ENCODE measurements at regions not wholly inside any gene's neighbourhood (a gene's known extent, or its start where the extent isn't known, plus 50 kb on each side); places are given as distances from the start of the nearest gene placed in this dataset.

DNA sequence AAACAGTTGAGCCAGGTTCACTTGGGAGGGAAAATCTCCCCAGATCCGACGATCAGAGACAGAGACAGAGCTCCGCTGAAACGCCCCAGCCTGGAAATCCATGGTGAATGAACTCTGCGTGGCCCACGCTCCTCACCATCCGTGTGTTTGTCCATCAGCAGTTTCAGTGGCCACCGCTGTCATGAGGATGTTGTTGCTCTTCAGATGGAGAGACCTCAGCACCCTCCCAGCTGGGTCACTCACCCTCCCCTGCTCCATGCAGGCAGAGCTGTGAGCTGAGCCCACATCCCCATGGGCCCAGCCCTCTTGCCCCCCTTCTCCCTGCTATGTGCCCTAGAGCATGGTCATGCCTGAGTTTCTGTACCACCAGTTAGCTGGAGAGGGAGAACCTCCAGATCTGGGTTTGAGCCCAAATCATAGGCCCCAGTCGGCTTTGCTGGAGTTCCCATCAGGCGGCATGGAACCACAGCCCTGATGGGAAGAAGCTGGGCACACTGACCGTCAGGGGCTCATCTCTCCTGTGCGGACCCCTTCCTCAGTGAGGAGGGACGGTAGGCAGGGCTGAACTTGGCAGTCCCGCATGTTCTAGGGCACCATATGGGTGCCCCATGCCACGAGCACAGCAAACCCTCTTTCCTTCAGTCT, 154.4 kb upstream of the COL5A1 start:
- Histone ChIP-seq H3K27ac (no peak overlapping the region), H3K4me1 (peaks cover 0 to 4% (median 0%) of the 10 kb centered on the region in 4 donors), H3K27me3 (no peaks in the 10 kb centered on the region), H3K4me3 (no peak overlapping the region), H3K9me3 (no peaks in the 10 kb centered on the region), H3K36me3 (no peaks in the 10 kb centered on the region)
- TF ChIP-seq, protein P1, sequence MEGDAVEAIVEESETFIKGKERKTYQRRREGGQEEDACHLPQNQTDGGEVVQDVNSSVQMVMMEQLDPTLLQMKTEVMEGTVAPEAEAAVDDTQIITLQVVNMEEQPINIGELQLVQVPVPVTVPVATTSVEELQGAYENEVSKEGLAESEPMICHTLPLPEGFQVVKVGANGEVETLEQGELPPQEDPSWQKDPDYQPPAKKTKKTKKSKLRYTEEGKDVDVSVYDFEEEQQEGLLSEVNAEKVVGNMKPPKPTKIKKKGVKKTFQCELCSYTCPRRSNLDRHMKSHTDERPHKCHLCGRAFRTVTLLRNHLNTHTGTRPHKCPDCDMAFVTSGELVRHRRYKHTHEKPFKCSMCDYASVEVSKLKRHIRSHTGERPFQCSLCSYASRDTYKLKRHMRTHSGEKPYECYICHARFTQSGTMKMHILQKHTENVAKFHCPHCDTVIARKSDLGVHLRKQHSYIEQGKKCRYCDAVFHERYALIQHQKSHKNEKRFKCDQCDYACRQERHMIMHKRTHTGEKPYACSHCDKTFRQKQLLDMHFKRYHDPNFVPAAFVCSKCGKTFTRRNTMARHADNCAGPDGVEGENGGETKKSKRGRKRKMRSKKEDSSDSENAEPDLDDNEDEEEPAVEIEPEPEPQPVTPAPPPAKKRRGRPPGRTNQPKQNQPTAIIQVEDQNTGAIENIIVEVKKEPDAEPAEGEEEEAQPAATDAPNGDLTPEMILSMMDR (IDR thresholded peaks at IDR 0.05) = no peak
- TF ChIP-seq POLR2A (IDR thresholded peaks at IDR 0.05) = no peak
- no peak for TF ChIP-seq EP300 (IDR thresholded peaks at IDR 0.05)
- 94% methylated on average over 12 to 14 of the region's 15 CpGs for WGBS, 2 donors
- DNase-seq (ENCODE audit: low spot score in 2 of 2) = peak in 1 of 2 donors; percentile 1

DNA sequence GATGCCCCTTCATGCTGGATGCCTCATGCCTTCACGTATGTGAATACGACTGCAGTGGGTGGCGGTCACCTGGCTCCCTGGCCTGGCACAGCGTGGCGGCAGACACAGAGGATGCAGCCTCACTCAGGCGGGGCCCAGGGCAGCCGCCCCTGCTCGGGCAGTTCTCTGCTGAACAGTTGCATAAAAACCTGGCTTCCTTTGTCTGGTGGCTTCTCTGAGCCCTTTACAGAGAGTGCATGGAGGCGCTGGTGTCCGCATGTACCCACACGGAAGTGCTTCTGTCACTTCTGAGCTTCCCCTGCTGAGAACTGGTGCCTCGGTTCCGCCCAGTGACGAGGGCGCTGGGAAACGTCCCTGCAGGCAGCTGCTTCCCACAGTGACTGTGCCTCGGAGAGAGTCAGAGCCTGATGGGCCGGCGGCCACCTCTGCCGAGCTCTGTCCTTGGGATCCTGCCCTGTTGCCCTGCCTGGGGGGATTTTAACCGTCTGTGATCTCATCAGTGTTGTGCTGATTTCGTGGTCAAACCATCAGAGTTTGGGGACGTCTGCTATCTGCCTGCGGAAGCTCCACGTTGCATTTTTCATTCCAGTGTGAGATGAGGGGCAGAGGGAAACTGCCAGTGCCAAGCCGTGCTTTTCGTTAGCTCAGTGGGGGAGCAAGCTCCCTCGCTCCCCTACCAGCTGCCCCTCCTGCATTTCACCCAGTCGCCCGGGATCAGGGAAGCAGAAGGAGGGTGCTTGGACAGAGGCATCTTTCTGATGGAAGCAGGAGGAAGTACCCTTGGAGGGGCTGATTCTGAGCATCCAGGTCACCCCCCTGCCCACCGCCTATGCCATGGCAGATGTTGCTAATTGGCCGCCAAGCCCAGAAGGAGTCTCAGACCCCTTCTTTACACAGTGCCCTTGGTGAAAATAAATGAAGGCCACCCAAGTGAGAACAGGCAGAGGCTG, 153.0 kb upstream of the COL5A1 start:
- H3K9me3 ChIP-seq = no peaks in the 10 kb centered on the region
- WGBS, 2 donors = 59 to 65% methylated on average over 25 to 28 of the region's 32 CpGs
- H3K4me1 ChIP-seq = peaks cover 0 to 11% (median 0%) of the 10 kb centered on the region in 4 donors
- H3K27ac ChIP-seq = no peak overlapping the region
- peak in 1 of 2 donors; percentile 9 for DNase-seq (ENCODE audit: low spot score in 2 of 2)
- H3K4me3 ChIP-seq = no peak overlapping the region
- TF ChIP-seq POLR2A (IDR thresholded peaks at IDR 0.05) (no peak), EP300 (IDR thresholded peaks at IDR 0.05) (no peak)
- TF ChIP-seq, protein P1 (IDR thresholded peaks at IDR 0.05) = no peak
- no peaks in the 10 kb centered on the region for H3K27me3 ChIP-seq
- no peaks in the 10 kb centered on the region for H3K36me3 ChIP-seq

DNA sequence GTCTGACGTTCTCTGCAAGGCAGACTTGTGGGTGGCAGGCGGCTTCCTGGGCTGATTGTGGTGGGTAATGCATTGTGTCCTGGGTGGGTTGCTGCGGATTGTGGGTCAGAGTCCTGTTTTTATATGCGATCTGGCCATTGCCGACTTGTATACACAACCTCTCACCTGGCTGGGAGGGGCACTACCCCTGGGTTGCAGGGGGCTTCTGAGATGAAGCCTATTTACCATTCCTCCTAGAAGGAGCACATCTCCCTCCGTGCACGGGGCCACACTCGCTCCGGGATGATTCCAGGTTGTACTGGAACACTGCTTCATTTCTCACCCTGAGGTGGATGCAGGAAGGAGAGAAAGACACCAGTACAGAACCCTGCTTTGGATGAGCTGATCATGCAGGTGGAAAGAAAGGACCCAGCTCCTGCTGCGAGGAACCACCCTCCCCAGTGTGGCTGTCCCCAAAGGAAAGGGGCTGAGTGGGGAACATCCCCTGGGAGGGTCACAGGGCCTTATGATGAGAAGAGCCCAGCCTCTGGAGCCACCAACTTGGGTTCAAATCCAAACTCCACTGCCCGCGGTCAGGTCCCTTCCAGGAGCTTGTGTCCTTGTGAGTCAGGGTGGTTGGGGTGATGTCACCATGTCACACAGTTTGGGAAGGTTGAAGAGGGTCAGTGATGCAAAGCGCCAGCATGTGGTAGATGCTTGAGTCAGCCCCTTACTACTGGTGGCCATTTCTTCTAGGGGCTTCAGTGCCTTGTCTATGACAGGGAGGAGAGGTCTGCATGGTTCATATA, 151.8 kb upstream of the COL5A1 start:
- Histone ChIP-seq H3K9me3 (no peaks in the 10 kb centered on the region), H3K36me3 (no peaks in the 10 kb centered on the region), H3K4me1 (peaks cover 0 to 11% (median 0%) of the 10 kb centered on the region in 4 donors), H3K27me3 (no peaks in the 10 kb centered on the region), H3K4me3 (no peak overlapping the region), H3K27ac (no peak overlapping the region)
- peak in 1 of 2 donors; percentile 1 for DNase-seq (ENCODE audit: low spot score in 2 of 2)
- TF ChIP-seq, protein P1 (IDR thresholded peaks at IDR 0.05) = no peak
- TF ChIP-seq POLR2A (IDR thresholded peaks at IDR 0.05) (no peak), EP300 (IDR thresholded peaks at IDR 0.05) (no peak)
- WGBS, 2 donors = 90 to 92% methylated on average over 13 of the region's 13 CpGs

- no peak overlapping the region for H3K4me3 ChIP-seq
- WGBS, 2 donors = 94 to 97% methylated on average over 9 of the region's 9 CpGs
- no peaks in the 10 kb centered on the region for H3K36me3 ChIP-seq
- DNase-seq (ENCODE audit: low spot score in 2 of 2) = no peak
- H3K27ac ChIP-seq = no peak overlapping the region
- peaks cover 0 to 11% (median 0%) of the 10 kb centered on the region in 4 donors for H3K4me1 ChIP-seq
- H3K27me3 ChIP-seq = no peaks in the 10 kb centered on the region
- TF ChIP-seq POLR2A (IDR thresholded peaks at IDR 0.05) (no peak), EP300 (IDR thresholded peaks at IDR 0.05) (no peak)
- TF ChIP-seq, protein P1 (IDR thresholded peaks at IDR 0.05) = no peak
- no peaks in the 10 kb centered on the region for H3K9me3 ChIP-seq
These were observed 151.2 kb upstream of the COL5A1 start for GRCh38 chr9:134490446-134490845.
